ENCODE measurements at regions not wholly inside any gene's neighbourhood (a gene's known extent, or its start where the extent isn't known, plus 50 kb on each side); places are given as distances from the start of the nearest gene placed in this dataset.

DNA sequence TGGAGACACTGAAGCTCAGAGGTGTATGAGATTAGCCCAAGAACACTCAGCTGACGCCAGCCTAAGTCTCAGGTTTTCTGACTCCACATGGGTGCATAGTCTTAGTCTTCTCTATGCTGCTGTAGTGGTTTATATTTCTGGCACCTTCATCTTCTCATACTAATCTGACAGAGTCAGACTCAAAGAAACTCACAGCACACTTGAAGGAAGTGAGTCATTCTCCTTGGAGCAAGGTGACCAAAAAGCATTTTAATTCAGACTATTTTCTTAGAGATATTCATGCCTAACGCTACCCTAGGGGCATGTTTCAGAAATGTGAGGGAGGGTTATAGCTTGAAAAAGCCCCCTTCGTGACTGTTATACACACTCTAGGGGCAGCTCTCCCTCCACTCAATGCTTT, 775.3 kb upstream of the ARPP21 start:
- Histone ChIP-seq H3K36me3 (no peaks in the 10 kb centered on the region), H3K4me3 (no peak overlapping the region), H3K9me3 (no peaks in the 10 kb centered on the region), H3K27me3 (no peaks in the 10 kb centered on the region), H3K4me1 (no peaks in the 10 kb centered on the region), H3K27ac (no peak overlapping the region)
- TF ChIP-seq, protein P1, sequence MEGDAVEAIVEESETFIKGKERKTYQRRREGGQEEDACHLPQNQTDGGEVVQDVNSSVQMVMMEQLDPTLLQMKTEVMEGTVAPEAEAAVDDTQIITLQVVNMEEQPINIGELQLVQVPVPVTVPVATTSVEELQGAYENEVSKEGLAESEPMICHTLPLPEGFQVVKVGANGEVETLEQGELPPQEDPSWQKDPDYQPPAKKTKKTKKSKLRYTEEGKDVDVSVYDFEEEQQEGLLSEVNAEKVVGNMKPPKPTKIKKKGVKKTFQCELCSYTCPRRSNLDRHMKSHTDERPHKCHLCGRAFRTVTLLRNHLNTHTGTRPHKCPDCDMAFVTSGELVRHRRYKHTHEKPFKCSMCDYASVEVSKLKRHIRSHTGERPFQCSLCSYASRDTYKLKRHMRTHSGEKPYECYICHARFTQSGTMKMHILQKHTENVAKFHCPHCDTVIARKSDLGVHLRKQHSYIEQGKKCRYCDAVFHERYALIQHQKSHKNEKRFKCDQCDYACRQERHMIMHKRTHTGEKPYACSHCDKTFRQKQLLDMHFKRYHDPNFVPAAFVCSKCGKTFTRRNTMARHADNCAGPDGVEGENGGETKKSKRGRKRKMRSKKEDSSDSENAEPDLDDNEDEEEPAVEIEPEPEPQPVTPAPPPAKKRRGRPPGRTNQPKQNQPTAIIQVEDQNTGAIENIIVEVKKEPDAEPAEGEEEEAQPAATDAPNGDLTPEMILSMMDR (IDR thresholded peaks at IDR 0.05), result no peak
- no peak for TF ChIP-seq POLR2A (IDR thresholded peaks at IDR 0.05)
- no peak for DNase-seq
- no peak for ATAC-seq
- intact Hi-C loops (cut with DNase I), result no loop called here
- 76 to 83% (median 78%) methylated on average over 3 of the region's 3 CpGs for WGBS, 4 donors

DNA sequence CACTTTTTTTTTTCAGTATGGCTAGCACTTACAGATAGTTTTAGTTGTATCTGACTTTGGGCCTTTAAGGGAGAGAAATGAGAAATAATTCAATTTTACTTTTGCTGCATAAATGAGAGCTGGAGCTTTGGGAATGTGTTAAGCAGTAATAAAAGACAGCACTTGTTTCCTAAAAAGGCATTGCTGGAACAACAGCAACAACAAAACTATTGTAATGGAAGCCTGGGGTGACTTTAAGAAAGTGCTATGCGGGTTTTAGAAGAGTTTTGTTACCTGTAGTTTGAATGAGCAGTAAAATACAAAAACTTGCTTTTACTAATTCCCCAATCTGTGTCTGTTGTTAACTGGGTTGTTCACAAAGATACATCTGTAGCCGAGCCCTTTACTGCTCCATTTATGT, 774.0 kb upstream of the ARPP21 start:
- TF ChIP-seq, protein P1 (IDR thresholded peaks at IDR 0.05), result no peak
- TF ChIP-seq POLR2A (IDR thresholded peaks at IDR 0.05), result no peak
- DNase-seq (no peak), ATAC-seq (no peak)
- no peaks in the 10 kb centered on the region for H3K4me1 ChIP-seq
- no peaks in the 10 kb centered on the region for H3K9me3 ChIP-seq
- intact Hi-C loops (cut with DNase I), result no loop called here
- H3K36me3 ChIP-seq, result no peaks in the 10 kb centered on the region
- H3K27me3 ChIP-seq, result no peaks in the 10 kb centered on the region
- WGBS, 4 donors, result 87 to 96% (median 91%) methylated on average over 2 of the region's 2 CpGs
- no peak overlapping the region for H3K27ac ChIP-seq
- no peak overlapping the region for H3K4me3 ChIP-seq

DNA sequence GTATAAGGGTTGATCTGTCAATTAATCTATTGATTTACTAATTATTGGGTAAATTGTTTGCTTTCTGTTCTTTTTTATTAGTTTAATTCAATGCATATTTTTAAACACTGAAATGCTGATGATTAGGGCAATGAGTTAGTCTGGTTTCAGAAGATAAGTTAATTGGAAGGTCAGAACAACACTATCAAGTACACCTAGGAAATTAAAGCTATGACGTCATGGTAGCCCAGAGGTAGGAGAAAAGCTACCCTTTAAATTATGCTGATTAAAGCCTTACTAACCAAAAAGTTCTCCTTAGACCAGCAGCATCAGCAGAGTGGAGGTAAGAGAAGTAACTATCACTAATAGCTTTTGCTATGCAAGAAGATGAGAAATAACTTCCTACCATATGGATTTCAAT, 770.4 kb upstream of the ARPP21 start:
- ATAC-seq (no peak), DNase-seq (no peak)
- intact Hi-C loops (cut with DNase I), result no loop called here
- Histone ChIP-seq H3K4me3 (no peak overlapping the region), H3K27me3 (no peaks in the 10 kb centered on the region), H3K4me1 (no peaks in the 10 kb centered on the region), H3K9me3 (no peaks in the 10 kb centered on the region), H3K27ac (no peak overlapping the region), H3K36me3 (no peaks in the 10 kb centered on the region)
- TF ChIP-seq, protein P1 (IDR thresholded peaks at IDR 0.05), result no peak
- no peak for TF ChIP-seq POLR2A (IDR thresholded peaks at IDR 0.05)
- 65 to 86% (median 78%) methylated on average over 1 of the region's 1 CpG for WGBS, 4 donors

DNA sequence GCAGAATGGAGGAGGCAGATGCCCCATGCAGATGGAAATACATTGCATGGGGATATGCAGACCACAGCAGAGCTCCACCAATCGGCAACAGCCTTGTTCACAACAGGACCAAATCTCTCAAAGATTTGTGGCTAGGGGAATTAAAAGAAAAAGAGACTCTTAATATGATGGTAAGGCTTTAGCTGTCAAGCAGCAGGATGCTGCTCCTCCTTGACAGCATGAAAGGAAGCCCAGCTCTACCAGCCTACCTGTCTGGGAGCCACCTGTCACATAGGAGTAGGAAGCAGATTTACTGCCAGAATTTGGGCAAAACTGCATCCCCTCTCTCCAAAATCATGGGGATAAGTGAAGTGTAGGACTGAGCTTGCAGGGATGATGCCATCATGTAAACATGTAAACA, 769.6 kb upstream of the ARPP21 start:
- H3K4me1 ChIP-seq, result no peaks in the 10 kb centered on the region
- no peak for TF ChIP-seq POLR2A (IDR thresholded peaks at IDR 0.05)
- TF ChIP-seq, protein P1 (IDR thresholded peaks at IDR 0.05), result no peak
- WGBS, 4 donors, result 73 to 100% (median 95%) methylated on average over 1 of the region's 1 CpG
- H3K4me3 ChIP-seq, result no peak overlapping the region
- no peaks in the 10 kb centered on the region for H3K27me3 ChIP-seq
- H3K27ac ChIP-seq, result no peak overlapping the region
- no peaks in the 10 kb centered on the region for H3K36me3 ChIP-seq
- DNase-seq (no peak), ATAC-seq (no peak)
- intact Hi-C loops (cut with DNase I), result no loop called here
- H3K9me3 ChIP-seq, result no peaks in the 10 kb centered on the region
